ENCODE measurements at regions not wholly inside any gene's neighbourhood (a gene's known extent, or its start where the extent isn't known, plus 50 kb on each side); places are given as distances from the start of the nearest gene placed in this dataset.

DNA sequence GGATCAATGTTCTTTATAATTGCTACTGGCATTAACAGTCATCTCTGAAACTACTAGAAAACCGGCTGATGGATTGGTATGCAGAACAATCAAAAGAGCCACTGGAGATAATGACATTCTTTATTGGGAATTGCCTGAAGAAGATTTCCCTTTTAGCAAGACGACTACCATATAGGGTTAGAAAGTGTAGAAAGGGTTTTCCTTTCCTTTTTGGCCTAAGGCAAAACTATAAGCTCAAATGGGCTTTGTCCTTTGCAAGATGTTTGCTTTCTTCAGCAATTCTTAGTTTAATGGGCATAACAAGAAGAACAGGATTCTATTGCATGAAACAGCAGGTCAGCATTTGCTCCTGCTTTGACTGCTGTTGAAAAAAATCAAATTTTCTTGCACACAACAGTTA lies 214.2 kb upstream of the PCDH10 start:
- Mint-ChIP-seq H3K27me3 (no peaks in the 10 kb centered on the region), H3K4me3 (no peak overlapping the region), H3K4me1 (no peaks in the 10 kb centered on the region), H3K36me3 (peaks cover 0 to 5% (median 0%) of the 10 kb centered on the region in 3 donors), H3K27ac (no peak overlapping the region), H3K9me3 (peaks cover 0 to 7% (median 4%) of the 10 kb centered on the region in 9 donors)
- ATAC-seq, result no peak
- no peak for DNase-seq
- POLR2A ChIA-PET, result no interaction called here

- ATAC-seq (no peak), DNase-seq (no peak)
- no peaks in the 10 kb centered on the region for H3K4me1 Mint-ChIP-seq
- H3K27ac Mint-ChIP-seq, result no peak overlapping the region
- H3K36me3 Mint-ChIP-seq, result no peaks in the 10 kb centered on the region
- no peaks in the 10 kb centered on the region for H3K27me3 Mint-ChIP-seq
- H3K4me3 Mint-ChIP-seq, result no peak overlapping the region
- POLR2A ChIA-PET, result no interaction called here
- peaks cover 0 to 10% (median under 1%) of the 10 kb centered on the region in 9 donors for H3K9me3 Mint-ChIP-seq
These were observed 193.9 kb upstream of the PCDH10 start for GRCh38 chr4:132955146-132955545.

- DNase-seq, result no peak
- Mint-ChIP-seq H3K4me1 (no peaks in the 10 kb centered on the region), H3K27ac (no peak overlapping the region), H3K36me3 (no peaks in the 10 kb centered on the region), H3K27me3 (no peaks in the 10 kb centered on the region), H3K4me3 (no peak overlapping the region), H3K9me3 (peaks cover 0 to 6% (median 0%) of the 10 kb centered on the region in 9 donors)
- ATAC-seq, result no peak
- POLR2A ChIA-PET, result no interaction called here
These were observed 192.1 kb upstream of the PCDH10 start for GRCh38 chr4:132956962-132957361.

- Mint-ChIP-seq H3K27ac (no peak overlapping the region), H3K36me3 (no peaks in the 10 kb centered on the region)
These were observed 190.4 kb upstream of the PCDH10 start for GRCh38 chr4:132958457-132959263.

DNA sequence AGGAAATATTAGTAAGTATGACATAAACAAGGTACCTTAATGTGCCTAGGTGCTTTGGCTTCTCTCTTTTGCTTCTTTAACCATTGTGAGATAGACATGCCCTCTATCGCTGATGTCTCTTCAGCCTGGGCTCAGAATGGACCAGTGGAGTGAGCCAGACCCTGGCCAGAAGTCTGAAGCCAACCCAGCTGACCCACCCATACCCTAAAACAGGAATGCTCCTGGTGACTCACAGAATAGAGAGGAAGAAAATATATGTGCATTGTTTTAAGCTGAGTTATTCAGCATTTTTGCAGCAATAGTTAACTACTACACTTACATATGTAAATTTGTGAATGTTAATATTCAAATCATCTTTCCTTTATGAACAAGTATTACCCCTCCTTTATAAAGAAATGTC lies 167.5 kb upstream of the PCDH10 start:
- Mint-ChIP-seq H3K4me3 (no peak overlapping the region), H3K36me3 (no peaks in the 10 kb centered on the region), H3K27ac (no peak overlapping the region), H3K9me3 (peaks cover 0 to 5% (median 0%) of the 10 kb centered on the region in 9 donors), H3K27me3 (peaks cover 0 to 1% (median 0%) of the 10 kb centered on the region in 5 donors), H3K4me1 (no peaks in the 10 kb centered on the region)
- no peak for ATAC-seq
- DNase-seq, result no peak
- POLR2A ChIA-PET, result no interaction called here

More at GRCh38 chr4:132958457-132959263, 190.4 kb upstream of the PCDH10 start:
- POLR2A ChIA-PET, result no interaction called here
- Mint-ChIP-seq H3K27me3 (no peaks in the 10 kb centered on the region), H3K4me3 (no peak overlapping the region), H3K4me1 (no peaks in the 10 kb centered on the region), H3K9me3 (peaks cover 0 to 6% (median 0%) of the 10 kb centered on the region in 9 donors)
- DNase-seq, result no peak
- ATAC-seq, result no peak

DNA sequence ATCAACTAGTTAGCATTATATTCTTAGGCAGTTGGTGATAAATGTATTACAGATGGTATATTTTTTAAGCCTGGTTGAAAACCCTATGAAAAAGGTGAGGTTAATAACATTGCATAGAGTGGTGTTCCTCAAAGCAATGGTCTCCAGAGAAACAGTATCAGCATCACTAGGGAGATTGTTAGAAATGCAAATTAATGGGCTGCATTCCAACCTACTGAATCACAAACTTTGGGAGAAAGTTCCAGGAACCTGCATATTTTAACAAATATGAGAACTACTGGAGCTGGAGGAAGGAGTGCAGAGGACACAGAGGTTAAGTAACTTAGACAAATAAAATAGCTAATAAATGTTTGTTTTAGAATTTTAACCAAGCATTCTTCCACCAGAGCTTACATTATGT lies 166.9 kb upstream of the PCDH10 start:
- Mint-ChIP-seq H3K9me3 (peaks cover 0 to 5% (median 0%) of the 10 kb centered on the region in 9 donors), H3K4me3 (no peak overlapping the region), H3K27ac (no peak overlapping the region), H3K36me3 (no peaks in the 10 kb centered on the region), H3K27me3 (peaks cover 0 to 1% (median 0%) of the 10 kb centered on the region in 5 donors), H3K4me1 (no peaks in the 10 kb centered on the region)
- DNase-seq, result no peak
- POLR2A ChIA-PET, result no interaction called here
- ATAC-seq, result no peak

- Mint-ChIP-seq H3K27me3 (no peaks in the 10 kb centered on the region), H3K4me1 (no peaks in the 10 kb centered on the region), H3K4me3 (no peak overlapping the region), H3K36me3 (no peaks in the 10 kb centered on the region), H3K27ac (no peak overlapping the region), H3K9me3 (peaks cover 0 to 3% (median 0%) of the 10 kb centered on the region in 9 donors)
- no peak for ATAC-seq
- POLR2A ChIA-PET, result no interaction called here
- no peak for DNase-seq
These were observed 158.0 kb upstream of the PCDH10 start for GRCh38 chr4:132991111-132991510.

DNA sequence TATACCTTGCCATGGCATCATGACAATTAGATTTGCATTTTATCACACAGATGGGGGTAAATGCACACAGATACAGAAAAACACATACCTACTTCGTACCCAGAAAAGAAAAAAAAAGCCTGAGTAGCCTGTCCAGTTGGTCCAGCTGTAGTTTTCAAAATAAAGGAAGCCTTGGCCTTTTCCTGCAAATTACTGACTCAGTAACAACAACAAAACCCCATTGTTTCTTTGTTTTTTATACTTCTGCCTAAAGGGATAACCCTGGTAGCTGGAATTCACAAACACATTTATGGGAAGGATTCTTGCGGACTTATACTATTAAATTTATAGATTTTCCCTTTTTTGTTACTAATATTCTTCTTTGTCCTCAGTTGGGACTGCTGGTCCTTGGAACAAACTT lies 156.4 kb upstream of the PCDH10 start:
- no peaks in the 10 kb centered on the region for H3K36me3 Mint-ChIP-seq
- no peak overlapping the region for H3K27ac Mint-ChIP-seq
- POLR2A ChIA-PET, result no interaction called here
- H3K27me3 Mint-ChIP-seq, result no peaks in the 10 kb centered on the region
- H3K4me1 Mint-ChIP-seq, result no peaks in the 10 kb centered on the region
- peaks cover 0 to 13% (median 0%) of the 10 kb centered on the region in 9 donors for H3K9me3 Mint-ChIP-seq
- DNase-seq (no peak), ATAC-seq (no peak)
- H3K4me3 Mint-ChIP-seq, result no peak overlapping the region

DNA sequence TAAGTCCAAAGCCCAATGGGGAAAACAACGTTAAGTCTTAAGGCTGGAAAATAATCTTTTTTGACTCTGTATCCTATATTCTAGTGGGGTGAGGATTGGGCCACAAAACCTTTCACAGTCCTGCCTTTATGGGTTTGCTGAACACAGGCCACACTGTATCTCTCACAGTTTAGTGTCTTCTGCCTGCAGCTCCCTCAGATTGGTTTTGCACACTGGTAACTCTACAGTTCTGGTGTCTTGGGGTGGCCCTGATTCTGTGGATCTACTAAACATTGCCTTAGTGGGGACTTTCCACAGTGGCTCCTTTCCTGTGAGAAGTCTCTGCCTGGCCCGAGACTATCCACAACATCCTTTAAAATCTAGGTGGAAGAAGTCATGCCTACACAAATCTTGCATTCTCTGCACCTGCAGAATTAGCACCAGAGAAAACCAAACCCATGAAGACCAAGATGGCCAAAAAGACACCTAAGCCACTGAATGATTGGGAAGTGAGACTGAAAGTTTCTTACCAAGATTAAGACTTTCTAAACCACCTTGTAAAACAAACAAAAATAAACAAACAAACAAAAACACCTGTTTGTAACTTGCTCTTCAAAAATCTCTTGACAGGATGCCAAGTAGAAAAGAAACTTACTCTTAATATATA lies 150.4 kb upstream of the PCDH10 start:
- ATAC-seq, result no peak
- Mint-ChIP-seq H3K36me3 (no peaks in the 10 kb centered on the region), H3K9me3 (peaks cover 0 to 13% (median 0%) of the 10 kb centered on the region in 9 donors), H3K4me1 (no peaks in the 10 kb centered on the region), H3K27me3 (no peaks in the 10 kb centered on the region), H3K27ac (no peak overlapping the region), H3K4me3 (no peak overlapping the region)
- DNase-seq, result no peak
- POLR2A ChIA-PET, result no interaction called here

DNA sequence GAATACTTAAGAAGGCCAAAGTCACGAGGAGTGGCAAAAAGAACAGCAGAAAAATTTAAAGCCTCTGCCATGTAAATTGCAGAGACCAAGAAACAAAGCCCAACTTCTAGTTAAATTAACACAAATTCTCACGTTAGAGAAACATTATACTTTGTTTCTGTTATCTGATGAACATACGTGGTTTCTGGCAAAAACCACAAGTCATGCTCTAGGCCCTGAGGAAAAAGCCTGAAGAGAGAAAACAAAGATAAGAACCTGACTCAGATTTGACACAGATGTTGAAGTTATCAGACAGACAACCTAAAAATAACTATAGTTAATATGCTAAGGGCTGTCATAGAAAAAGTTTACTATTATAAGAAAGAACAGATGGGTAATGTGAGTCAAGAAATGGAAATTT lies 149.1 kb upstream of the PCDH10 start:
- Mint-ChIP-seq H3K27me3 (no peaks in the 10 kb centered on the region), H3K4me1 (no peaks in the 10 kb centered on the region), H3K27ac (no peak overlapping the region), H3K9me3 (peaks cover 0 to 13% (median 0%) of the 10 kb centered on the region in 9 donors), H3K36me3 (no peaks in the 10 kb centered on the region), H3K4me3 (no peak overlapping the region)
- POLR2A ChIA-PET, result no interaction called here
- no peak for ATAC-seq
- DNase-seq, result no peak

DNA sequence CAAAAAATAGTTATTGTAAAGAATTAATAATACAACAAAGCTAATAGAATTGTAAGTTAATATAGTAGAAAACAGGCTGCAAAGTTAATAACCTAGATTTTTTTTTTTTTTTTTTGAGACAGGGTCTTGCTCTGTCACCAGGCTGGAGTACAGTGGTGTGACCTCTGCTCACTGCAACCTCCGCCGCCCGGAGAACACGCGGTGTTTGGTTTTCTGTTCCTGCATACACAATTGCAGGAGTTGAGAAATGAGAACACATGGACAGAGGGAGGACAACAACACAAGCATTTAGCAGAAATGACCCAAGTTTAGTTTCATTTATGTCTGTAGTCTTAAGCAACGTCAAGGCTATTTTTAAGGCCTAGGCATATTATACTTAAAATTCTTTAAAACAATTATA lies 145.9 kb upstream of the PCDH10 start:
- H3K27ac Mint-ChIP-seq, result no peak overlapping the region
- H3K4me1 Mint-ChIP-seq, result no peaks in the 10 kb centered on the region
- H3K27me3 Mint-ChIP-seq, result no peaks in the 10 kb centered on the region
- H3K36me3 Mint-ChIP-seq, result no peaks in the 10 kb centered on the region
- POLR2A ChIA-PET, result no interaction called here
- H3K9me3 Mint-ChIP-seq, result peaks cover 0 to 11% (median under 1%) of the 10 kb centered on the region in 9 donors
- ATAC-seq (no peak), DNase-seq (no peak)
- H3K4me3 Mint-ChIP-seq, result no peak overlapping the region

DNA sequence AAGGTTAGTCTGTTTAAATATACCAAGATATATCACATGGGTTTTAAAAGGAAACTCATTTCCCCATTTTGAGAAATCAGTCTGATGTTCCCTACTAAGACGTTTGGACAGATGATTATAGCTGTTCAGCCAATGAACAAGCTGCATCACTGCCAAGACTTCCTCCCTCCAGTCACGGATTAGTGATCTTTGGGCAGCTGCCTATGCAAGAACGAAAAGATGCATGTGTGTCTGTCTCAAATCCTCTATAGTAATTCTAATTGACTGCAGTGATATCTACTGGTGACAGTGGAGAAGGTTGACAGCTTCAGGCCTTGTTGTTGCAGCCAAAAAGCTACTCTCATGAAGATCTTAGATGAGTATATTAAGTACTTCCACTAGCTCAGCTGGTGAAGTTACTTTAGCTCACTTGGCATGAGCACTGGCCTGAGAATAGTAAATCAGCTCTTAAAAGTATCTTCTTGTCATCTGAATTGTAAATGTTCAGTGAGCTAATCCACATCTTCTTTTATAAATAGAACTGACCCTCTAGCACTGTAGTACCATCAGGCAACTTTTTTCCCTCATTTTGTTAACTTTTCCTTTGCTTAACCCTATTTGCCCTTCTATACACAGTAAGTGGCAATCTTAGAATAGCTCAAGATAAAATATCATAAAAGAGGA lies 134.5 kb upstream of the PCDH10 start:
- peaks cover 0 to 12% (median 7%) of the 10 kb centered on the region in 9 donors for H3K9me3 Mint-ChIP-seq
- DNase-seq, result no peak
- no peaks in the 10 kb centered on the region for H3K36me3 Mint-ChIP-seq
- no peaks in the 10 kb centered on the region for H3K27me3 Mint-ChIP-seq
- POLR2A ChIA-PET, result no interaction called here
- no peak overlapping the region for H3K4me3 Mint-ChIP-seq
- no peaks in the 10 kb centered on the region for H3K4me1 Mint-ChIP-seq
- ATAC-seq, result no peak
- no peak overlapping the region for H3K27ac Mint-ChIP-seq

GRCh38 chr4:133045288-133045687 lies 103.8 kb upstream of the PCDH10 start:
- peaks cover 0 to 16% (median 4%) of the 10 kb centered on the region in 9 donors for H3K9me3 Mint-ChIP-seq
- ATAC-seq (no peak), DNase-seq (no peak)
- H3K27ac Mint-ChIP-seq, result no peak overlapping the region
- no peaks in the 10 kb centered on the region for H3K27me3 Mint-ChIP-seq
- no peaks in the 10 kb centered on the region for H3K36me3 Mint-ChIP-seq
- H3K4me1 Mint-ChIP-seq, result no peaks in the 10 kb centered on the region
- H3K4me3 Mint-ChIP-seq, result no peak overlapping the region
- POLR2A ChIA-PET, result no interaction called here

Measured in naive thymus-derived CD8-positive, alpha-beta T cell (primary cell).